K562 (cell line): ENCODE measurements at regions not wholly inside any gene's neighbourhood (a gene's known extent, or its start where the extent isn't known, plus 50 kb on each side); places are given as distances from the start of the nearest gene placed in this dataset.

Experiments
- ATAC-seq: fragments of 200-7000 bp; cut with Tn5 transposase; 3 replicates; pipeline ENCODE4 v1.9.1; 2020; ENCODE audit warnings: moderate library complexity
- BruUV-seq: library from RNA; stranded (reverse); fragments of 400-500 nt; replicated peaks from 2 replicates; lab custom pipeline; 2021; lab: Mats Ljungman, UMichigan
- CTCF ChIA-PET: fragments of 300-600 bp; formaldehyde crosslinking; extraction: SDS; loops from one replicate; lab custom pipeline; 2021; ENCODE audit warnings: low intra/inter-chr PET ratio; lab: Yijun Ruan, JAX
- POLR2A ChIA-PET: fragments of 300-600, 350-650 bp; sonication (Branson Sonifier 250); formaldehyde crosslinking; extraction: SDS; loops from one replicate; lab custom pipeline; 2021; ENCODE audit warnings: antibody characterized with exemption, inconsistent platforms; lab: Yijun Ruan, JAX
- DNase-seq, 4 experiments: peaks; one replicate each; pipeline versions ENCODE4 v3.0.0 to v3.0.0-alpha.2; 2011 to 2018; ENCODE audit warnings: low spot score in 3 of 4, mixed read lengths in 3 of 4; ENCODE audit errors: extremely low read depth in 1 of 4
- FAIRE-seq: peaks from 2 replicates; lab custom pipeline; 2011; peaks lifted over from hg19 to GRCh38; lab: Jason Lieb, UNC
- H2AFZ ChIP-seq: 2 replicates; pipeline ENCODE4 v1.6.0; 2011; ENCODE audit warnings: low read depth, low read length, control low read depth, inconsistent platforms
- H3K27ac ChIP-seq: fragments of 200-600 bp; 3 replicates; pipeline ENCODE4 v1.8.0; 2011; ENCODE audit warnings: low read depth, mild to moderate bottlenecking, control low read depth, inconsistent platforms, low read length, moderate library complexity, mixed read lengths; ENCODE audit errors: extremely low read depth
- H3K27me3 ChIP-seq, 2 experiments: fragments of 300-600 bp in 1 of 2; 2 replicates in 1 of 2; 3 replicates in 1 of 2; pipeline versions ENCODE4 v1.6.0 to v1.8.0; 2011; ENCODE audit warnings: inconsistent platforms in 2 of 2, low read length in 2 of 2, mild to moderate bottlenecking in 1 of 2, mixed read lengths in 1 of 2, moderate library complexity in 1 of 2; ENCODE audit not compliant: control insufficient read depth in 2 of 2, insufficient read depth in 2 of 2
- H3K36me3 ChIP-seq: fragments of 300-600 bp; 3 replicates; pipeline ENCODE4 v1.8.0; 2011; ENCODE audit warnings: mild to moderate bottlenecking, low read length, inconsistent platforms; ENCODE audit not compliant: control insufficient read depth, insufficient read depth
- H3K4me1 ChIP-seq, 2 experiments: fragments of 200-600 bp in 1 of 2; replicated peaks in 1 of 2; 2 replicates in 1 of 2; 3 replicates in 1 of 2; pipeline versions ENCODE4 v1.5.1 to v1.8.0; 2011; ENCODE audit warnings: inconsistent platforms in 2 of 2, low read length in 2 of 2, mild to moderate bottlenecking in 1 of 2, mixed read lengths in 1 of 2, moderate library complexity in 1 of 2; ENCODE audit not compliant: control insufficient read depth in 2 of 2, insufficient read depth in 2 of 2
- H3K4me2 ChIP-seq: 2 replicates; pipeline ENCODE4 v1.6.1; 2011; ENCODE audit warnings: low read length, control low read depth, inconsistent platforms, mixed read lengths; ENCODE audit not compliant: insufficient read depth
- H3K4me3 ChIP-seq: fragments of 200-600 bp; sonication (generic), shearing (Covaris generic); 2 replicates; pipeline ENCODE4 v1.5.1; 2016; ENCODE audit warnings: control low read depth, inconsistent platforms
- H3K79me2 ChIP-seq: fragments of 200-600 bp; 3 replicates; pipeline ENCODE4 v1.8.0; 2011; ENCODE audit warnings: low read length, inconsistent platforms; ENCODE audit not compliant: control insufficient read depth, insufficient read depth
- H3K9ac ChIP-seq, 2 experiments: 2 replicates each; pipeline versions ENCODE4 v1.6.0 to v1.6.1; 2011; ENCODE audit warnings: low read depth in 2 of 2, low read length in 2 of 2, control low read depth in 1 of 2, inconsistent platforms in 1 of 2, mild to moderate bottlenecking in 1 of 2, mixed read lengths in 1 of 2; ENCODE audit not compliant: insufficient read depth in 1 of 2
- H3K9me1 ChIP-seq: one replicate; pipeline ENCODE4 v1.6.0; 2011; ENCODE audit warnings: inconsistent platforms, mild to moderate bottlenecking, low read length, moderate library complexity; ENCODE audit not compliant: control insufficient read depth, insufficient read depth
- H3K9me3 ChIP-seq: replicated peaks from 2 replicates; pipeline ENCODE4 v1.5.1; 2011; ENCODE audit warnings: low read depth, low read length, inconsistent platforms; ENCODE audit not compliant: control insufficient read depth, insufficient read depth
- H4K20me1 ChIP-seq: replicated peaks from 2 replicates; pipeline ENCODE4 v1.6.1; 2011; ENCODE audit warnings: low read length, inconsistent platforms, mixed read lengths; ENCODE audit not compliant: control insufficient read depth, insufficient read depth
- CHCHD3 ChIP-seq: fragments of 250-450 bp; sonication (Bioruptor Pico); IDR thresholded peaks from 2 replicates; pipeline ENCODE4 v2.1.2; 2022; ENCODE audit warnings: mild to moderate bottlenecking
- CREB1 ChIP-seq, 2 experiments: sonication (generic) in 1 of 2; formaldehyde crosslinking in 1 of 2; IDR thresholded peaks; 2 replicates each; pipeline versions ENCODE4 v1.6.1 to v1.8.0; 2012 to 2022; ENCODE audit warnings: inconsistent platforms in 1 of 2, mild to moderate bottlenecking in 1 of 2, missing genetic modification reagents in 1 of 2, moderate library complexity in 1 of 2
- DIDO1 ChIP-seq: fragments of 450-650 bp; IDR thresholded peaks from 2 replicates; pipeline ENCODE4 v1.6.1; 2016; ENCODE audit warnings: low read depth, missing biosample characterization, missing genetic modification characterization
- GTF2A2 ChIP-seq: IDR thresholded peaks from 2 replicates; pipeline ENCODE4 v1.6.1; 2016; ENCODE audit warnings: mild to moderate bottlenecking, missing genetic modification characterization, missing compliant biosample characterization
- KLF6 ChIP-seq: fragments of 250-450 bp; sonication (Bioruptor Pico); IDR thresholded peaks from 2 replicates; pipeline ENCODE4 v1.4.0; 2020; ENCODE audit warnings: mild to moderate bottlenecking, moderate library complexity, borderline replicate concordance
- LEF1 ChIP-seq: fragments of 450-650 bp; IDR thresholded peaks from 2 replicates; pipeline ENCODE4 v1.6.1; 2016; ENCODE audit warnings: mild to moderate bottlenecking
- MAFG ChIP-seq: fragments of 450-650 bp; conservative IDR thresholded peaks from 2 replicates; pipeline ENCODE4 v1.6.1; 2016; ENCODE audit warnings: missing genetic modification characterization, missing compliant biosample characterization
- MYNN ChIP-seq, 2 experiments: sonication (generic); formaldehyde crosslinking in 1 of 2; IDR thresholded peaks; 2 replicates each; pipeline versions ENCODE4 v1.5.0 to v1.6.1; 2016 to 2020; ENCODE audit warnings: antibody characterized with exemption in 1 of 2, missing genetic modification reagents in 1 of 2
- RBM22 ChIP-seq: fragments of 200-400 bp; formaldehyde crosslinking; IDR thresholded peaks from 2 replicates; pipeline ENCODE4 v1.6.1; 2018; ENCODE audit warnings: low read length, low read depth; ENCODE audit not compliant: poor library complexity, severe bottlenecking
- RBM34 ChIP-seq: fragments of 200-400 bp; formaldehyde crosslinking; IDR thresholded peaks from 2 replicates; pipeline ENCODE4 v1.6.1; 2018; ENCODE audit warnings: low read length, borderline replicate concordance; ENCODE audit not compliant: insufficient read depth
- STAT5A ChIP-seq: IDR thresholded peaks from 2 replicates; pipeline ENCODE4 v1.6.1; 2012; ENCODE audit warnings: low read length, inconsistent platforms, borderline replicate concordance
- ZFP30 ChIP-seq: fragments of 250-450 bp; sonication (Bioruptor Pico); IDR thresholded peaks from 2 replicates; pipeline ENCODE4 v1.8.0; 2022; ENCODE audit warnings: moderate library complexity, mild to moderate bottlenecking, inconsistent platforms, borderline replicate concordance
- ZNF561 ChIP-seq: fragments of 450-650 bp; formaldehyde crosslinking; conservative IDR thresholded peaks from 2 replicates; pipeline ENCODE4 v1.4.0; 2020; ENCODE audit warnings: mild to moderate bottlenecking, moderate library complexity
- ZSCAN29 ChIP-seq: fragments of 450-650 bp; IDR thresholded peaks from 2 replicates; pipeline ENCODE4 v1.6.1; 2017
- WGBS: fragments of 100-300 bp; shearing (Covaris generic); methylation state at CpG from one replicate; pipeline ENCODE4 v1.1.6; 2016; ENCODE audit warnings: low coverage, mixed read lengths; ENCODE audit not compliant: insufficient coverage; ENCODE audit errors: missing lambda C conversion rate; 5-methylcytosine and 5-hydroxymethylcytosine counted together
- in situ Hi-C: fragments of 300-500 bp; cut with MboI; formaldehyde crosslinking; loops from 4 replicates; pipeline ENCODE4 v1.15.0; 2018; ENCODE audit warnings: inconsistent platforms, mixed read lengths
- intact Hi-C: fragments of 100-400 bp; cut with micrococcal nuclease; formaldehyde crosslinking; loops from 2 replicates; pipeline ENCODE4 v1.14.2; 2022
- TF ChIP-seq, protein P1 (sequence below): sonication (generic); formaldehyde crosslinking; IDR thresholded peaks from 2 replicates; pipeline ENCODE4 v1.8.1; 2023; ENCODE audit warnings: mild to moderate bottlenecking, missing genetic modification reagents
- TF ChIP-seq, protein P2 (sequence below): fragments of 250-450 bp; sonication (Bioruptor Pico); IDR thresholded peaks from 2 replicates; pipeline ENCODE4 v1.8.0; 2021; ENCODE audit warnings: moderate library complexity, mild to moderate bottlenecking, inconsistent platforms

DNA sequence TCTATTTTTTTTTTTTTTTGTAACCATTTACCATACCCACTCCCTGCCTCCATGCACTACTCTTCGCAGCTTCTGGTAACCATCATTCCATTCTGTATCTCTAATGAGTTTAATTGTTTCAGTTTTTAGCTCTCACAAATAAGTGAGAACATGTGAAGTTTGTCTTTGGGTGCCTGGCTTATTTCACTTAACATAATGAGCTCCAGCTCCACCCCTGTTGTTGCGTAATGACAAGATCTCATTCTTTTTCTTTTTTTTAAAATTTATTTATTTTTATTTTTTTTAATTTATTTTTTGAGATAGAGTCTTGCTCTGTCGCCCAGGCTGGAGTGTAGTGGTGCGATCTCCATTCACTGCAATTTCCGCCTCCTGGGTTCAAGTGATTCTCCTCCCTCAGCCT is 142.3 kb upstream of the PCLO start:
- CTCF ChIA-PET, result no interaction called here
- 2% methylated on average over 3 of the region's 5 CpGs for WGBS
- H3K4me1 ChIP-seq, result no peaks in the 10 kb centered on the region
- no peak overlapping the region for H3K4me3 ChIP-seq
- no peaks in the 10 kb centered on the region for H3K9me3 ChIP-seq
- in situ Hi-C loops, result no loop called here
- no peaks in the 10 kb centered on the region for H3K79me2 ChIP-seq
- ATAC-seq, result no peak
- no peaks in the 10 kb centered on the region for H3K27me3 ChIP-seq
- H4K20me1 ChIP-seq, result no peaks in the 10 kb centered on the region
- DNase-seq, result no peak
- no TSS peak for BruUV-seq
- H2AFZ ChIP-seq, result no peak overlapping the region
- H3K36me3 ChIP-seq, result no peaks in the 10 kb centered on the region
- FAIRE-seq, result no peak
- H3K9ac ChIP-seq, result no peak overlapping the region
- no peak for TF ChIP-seq DIDO1 (tag)
- no peak for TF ChIP-seq ZNF561 (CRISPR knock-in tag)
- TF ChIP-seq RBM34, result no peak
- TF ChIP-seq CHCHD3, result no peak
- TF ChIP-seq, protein P1, sequence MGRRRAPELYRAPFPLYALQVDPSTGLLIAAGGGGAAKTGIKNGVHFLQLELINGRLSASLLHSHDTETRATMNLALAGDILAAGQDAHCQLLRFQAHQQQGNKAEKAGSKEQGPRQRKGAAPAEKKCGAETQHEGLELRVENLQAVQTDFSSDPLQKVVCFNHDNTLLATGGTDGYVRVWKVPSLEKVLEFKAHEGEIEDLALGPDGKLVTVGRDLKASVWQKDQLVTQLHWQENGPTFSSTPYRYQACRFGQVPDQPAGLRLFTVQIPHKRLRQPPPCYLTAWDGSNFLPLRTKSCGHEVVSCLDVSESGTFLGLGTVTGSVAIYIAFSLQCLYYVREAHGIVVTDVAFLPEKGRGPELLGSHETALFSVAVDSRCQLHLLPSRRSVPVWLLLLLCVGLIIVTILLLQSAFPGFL, result no peak
- TF ChIP-seq ZFP30 (CRISPR knock-in tag), result no peak
- TF ChIP-seq MAFG (tag), result no peak
- TF ChIP-seq GTF2A2 (tag), result no peak
- TF ChIP-seq MYNN (IDR thresholded peaks at IDR 0.05), result no peak
- no peak for TF ChIP-seq MYNN (CRISPR knock-in tag; IDR thresholded peaks at IDR 0.05)
- no peak for TF ChIP-seq KLF6
- TF ChIP-seq LEF1, result no peak
- TF ChIP-seq, protein P2, sequence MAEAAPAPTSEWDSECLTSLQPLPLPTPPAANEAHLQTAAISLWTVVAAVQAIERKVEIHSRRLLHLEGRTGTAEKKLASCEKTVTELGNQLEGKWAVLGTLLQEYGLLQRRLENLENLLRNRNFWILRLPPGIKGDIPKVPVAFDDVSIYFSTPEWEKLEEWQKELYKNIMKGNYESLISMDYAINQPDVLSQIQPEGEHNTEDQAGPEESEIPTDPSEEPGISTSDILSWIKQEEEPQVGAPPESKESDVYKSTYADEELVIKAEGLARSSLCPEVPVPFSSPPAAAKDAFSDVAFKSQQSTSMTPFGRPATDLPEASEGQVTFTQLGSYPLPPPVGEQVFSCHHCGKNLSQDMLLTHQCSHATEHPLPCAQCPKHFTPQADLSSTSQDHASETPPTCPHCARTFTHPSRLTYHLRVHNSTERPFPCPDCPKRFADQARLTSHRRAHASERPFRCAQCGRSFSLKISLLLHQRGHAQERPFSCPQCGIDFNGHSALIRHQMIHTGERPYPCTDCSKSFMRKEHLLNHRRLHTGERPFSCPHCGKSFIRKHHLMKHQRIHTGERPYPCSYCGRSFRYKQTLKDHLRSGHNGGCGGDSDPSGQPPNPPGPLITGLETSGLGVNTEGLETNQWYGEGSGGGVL, result no peak
- no peak for TF ChIP-seq ZSCAN29
- TF ChIP-seq CREB1 (IDR thresholded peaks at IDR 0.05), result no peak
- no peak for TF ChIP-seq CREB1 (CRISPR knock-in tag; IDR thresholded peaks at IDR 0.05)
- no peak for TF ChIP-seq RBM22
- TF ChIP-seq STAT5A, result no peak
- POLR2A ChIA-PET, result no interaction called here
- H3K27ac ChIP-seq, result no peak overlapping the region
- intact Hi-C loops, result no loop called here
- H3K4me2 ChIP-seq, result no peak overlapping the region
- H3K9me1 ChIP-seq, result no peaks in the 10 kb centered on the region
